GM21737 (cell line): ENCODE measurements at regions not wholly inside any gene's neighbourhood (a gene's known extent, or its start where the extent isn't known, plus 50 kb on each side); places are given as distances from the start of the nearest gene placed in this dataset.
"Not testable (repeated sequence)": the region's sequence is repeated elsewhere in the genome, so short reads cannot be mapped to it uniquely, and the experiment has no call there.

Experiments used
- ATAC-seq: cut with Tn5 transposase; IDR thresholded peaks from one replicate; pipeline ENCODE4 v1.9.1; 2021; ENCODE audit warnings: mild to moderate bottlenecking, moderate library complexity; ENCODE audit not compliant: unreplicated experiment

GRCh38 chr1:245062741-245063305 is 92.0 kb upstream of the KIF26B start:
- ATAC-seq: no peak

- not testable (repeated sequence) for ATAC-seq
These were observed 93.0 kb upstream of the KIF26B start for GRCh38 chr1:245061808-245062207.

GRCh38 chr1:245060684-245061374 is 94.0 kb upstream of the KIF26B start:
- no peak for ATAC-seq

DNA sequence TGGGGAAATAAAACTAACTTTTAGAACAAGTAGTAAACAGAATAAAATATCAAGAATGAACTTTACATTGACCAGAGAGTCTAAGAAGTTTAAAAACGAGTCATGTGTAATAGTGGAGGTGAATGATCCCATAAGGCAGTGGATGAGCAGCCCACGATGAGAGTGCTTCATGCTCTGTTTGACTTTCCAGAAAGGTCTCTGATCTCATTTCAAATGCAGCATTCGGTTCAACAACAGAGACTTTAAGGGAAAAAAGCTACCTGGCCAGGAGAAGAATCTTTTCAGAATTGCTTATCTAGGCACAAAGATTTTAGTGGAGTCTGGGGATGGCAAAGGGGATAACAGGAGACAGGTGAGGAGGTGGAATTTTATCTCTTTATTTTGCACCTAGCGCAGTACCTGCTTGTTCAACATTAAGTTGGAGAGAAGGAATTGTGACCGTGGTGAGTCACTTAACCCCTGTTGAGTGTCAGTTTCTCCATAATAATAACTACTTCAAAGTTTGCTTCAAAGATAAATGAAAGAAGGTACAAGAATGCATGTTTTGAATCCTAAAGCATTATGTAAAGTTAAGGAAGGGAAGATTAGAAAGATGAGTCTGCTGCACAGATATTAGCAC is 94.9 kb upstream of the KIF26B start:
- ATAC-seq: no peak

DNA sequence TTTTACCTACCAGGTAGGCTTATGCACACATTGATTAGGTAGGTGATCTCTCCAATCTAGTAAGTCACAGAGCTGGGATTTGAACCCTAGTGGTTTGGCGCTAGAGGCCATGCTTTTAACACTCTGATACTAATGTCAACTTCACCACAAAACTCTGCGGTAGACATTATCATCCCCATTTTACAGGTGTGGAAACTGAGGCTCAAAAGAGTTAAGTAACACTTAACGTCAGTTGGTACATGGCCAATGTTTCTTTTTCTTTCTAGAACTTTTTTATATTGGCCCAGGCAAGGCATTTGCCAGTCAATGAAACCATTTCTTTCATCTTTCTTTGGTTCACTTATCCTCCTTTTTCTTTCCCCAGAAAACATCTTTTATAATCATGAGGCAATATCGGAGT is 95.9 kb upstream of the KIF26B start:
- no peak for ATAC-seq

DNA sequence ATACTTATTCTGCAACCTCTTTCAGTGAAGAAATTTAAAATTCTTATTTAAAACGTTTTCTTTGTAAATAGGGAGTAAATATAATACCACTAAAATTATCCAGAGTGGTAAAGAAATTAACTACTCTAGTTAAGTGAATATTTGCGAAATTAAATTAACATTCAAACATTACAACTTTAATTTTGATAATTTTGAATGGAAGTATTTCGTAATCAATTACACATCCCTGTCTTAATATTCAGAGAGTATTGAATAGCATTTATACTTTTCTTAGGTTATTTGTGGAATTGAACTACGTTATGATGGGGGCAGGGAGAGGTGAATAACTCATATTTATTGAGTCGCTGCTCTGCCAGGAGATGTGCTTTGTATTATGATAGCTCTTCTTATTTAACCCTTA is 96.3 kb upstream of the KIF26B start:
- ATAC-seq: no peak

DNA sequence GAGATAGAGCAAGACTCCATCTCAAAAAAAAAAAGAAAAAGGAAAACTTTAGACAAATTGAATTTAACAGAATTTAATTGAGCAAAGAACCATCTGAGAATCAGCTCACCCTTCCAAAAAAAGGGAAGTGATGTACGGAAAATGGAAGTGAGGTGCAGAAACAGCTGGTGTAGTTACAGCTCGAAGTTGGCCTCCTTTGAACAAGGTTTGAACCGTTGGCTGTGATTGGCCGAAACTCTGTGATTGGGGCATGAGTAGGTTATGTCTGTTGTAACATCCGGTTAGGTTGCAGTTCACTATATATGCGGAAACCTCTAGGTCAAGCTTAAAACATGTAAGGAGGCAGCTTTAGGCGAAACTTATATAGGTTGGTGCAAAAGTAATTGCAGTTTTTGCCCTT is 97.9 kb upstream of the KIF26B start:
- ATAC-seq: no peak

DNA sequence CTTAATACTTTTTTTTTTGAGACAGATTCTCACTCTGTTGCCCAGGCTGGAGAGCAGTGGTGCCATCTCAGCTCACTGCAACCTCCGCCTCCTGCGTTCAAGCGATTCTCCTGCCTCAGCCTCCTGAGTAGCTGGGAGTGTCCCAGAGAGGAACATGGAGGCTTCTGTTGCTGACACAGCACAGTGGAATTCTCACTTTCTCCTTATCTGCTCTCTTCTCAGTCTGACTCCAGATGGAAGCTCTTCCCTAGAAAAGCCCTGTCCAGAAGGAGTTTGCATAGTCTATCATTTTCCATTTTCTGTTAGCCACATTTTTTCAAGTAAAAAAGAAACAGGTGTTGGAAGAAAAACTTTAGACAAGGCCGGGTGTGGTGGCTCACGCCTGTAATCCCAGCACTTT is 98.5 kb upstream of the KIF26B start:
- ATAC-seq: not testable (repeated sequence)

DNA sequence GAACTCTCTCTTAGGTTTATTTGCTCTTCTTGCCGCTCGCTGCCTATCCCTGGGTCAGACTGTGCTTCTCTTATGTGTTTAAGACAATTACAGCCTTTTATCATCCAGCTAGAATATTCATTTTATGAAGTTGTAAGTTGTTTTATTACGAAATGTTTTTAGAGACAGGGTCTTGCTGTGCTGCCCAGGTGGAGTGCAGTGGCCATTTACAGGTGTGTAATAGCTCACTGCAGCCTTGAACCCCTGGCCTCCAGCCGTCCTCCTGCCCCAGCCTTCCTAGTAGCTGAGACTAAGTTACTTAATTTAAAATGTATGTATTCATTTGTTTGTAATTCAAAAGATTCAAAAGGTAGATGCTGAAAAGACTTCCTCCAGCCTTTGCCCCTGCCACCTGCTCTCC is 99.0 kb upstream of the KIF26B start:
- no peak for ATAC-seq

DNA sequence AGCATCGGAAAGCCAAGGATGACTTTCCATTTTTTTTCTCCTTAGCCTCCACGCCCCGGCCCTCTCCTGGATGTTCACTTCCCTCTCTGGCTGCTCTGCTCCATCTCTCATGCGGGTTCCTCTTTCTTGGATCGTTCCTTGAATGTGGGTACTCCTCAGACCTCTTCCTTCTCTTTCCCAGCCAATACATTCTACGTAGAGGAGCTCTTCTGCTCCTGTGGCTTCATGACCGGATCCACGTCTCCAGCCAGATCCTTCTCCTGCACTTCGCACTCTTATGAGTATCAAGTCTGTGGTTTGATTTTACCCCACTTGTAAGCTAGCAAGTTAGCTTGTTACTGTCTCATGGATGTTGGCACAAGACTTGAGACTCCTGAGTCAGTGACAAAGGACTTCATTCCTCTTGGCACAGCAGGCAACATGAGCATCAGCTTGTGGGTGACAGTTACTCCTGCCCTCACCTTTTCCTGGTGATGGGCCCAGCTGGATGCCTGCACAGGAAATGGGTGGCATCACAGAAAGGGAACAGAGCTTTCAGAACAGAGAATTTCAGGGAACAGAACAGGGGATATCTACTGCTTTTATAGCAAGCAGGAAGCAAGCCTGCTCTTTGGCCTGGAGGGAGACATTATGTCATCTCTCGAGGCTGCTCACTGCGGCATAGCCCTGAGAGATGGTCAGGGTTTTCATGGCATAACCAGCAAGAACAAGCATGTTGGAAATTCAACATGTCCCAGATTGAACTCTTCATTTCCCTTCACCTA is 100.1 kb upstream of the KIF26B start:
- ATAC-seq: no peak

GRCh38 chr1:245054105-245054504 is 100.7 kb upstream of the KIF26B start:
- ATAC-seq: no peak

DNA sequence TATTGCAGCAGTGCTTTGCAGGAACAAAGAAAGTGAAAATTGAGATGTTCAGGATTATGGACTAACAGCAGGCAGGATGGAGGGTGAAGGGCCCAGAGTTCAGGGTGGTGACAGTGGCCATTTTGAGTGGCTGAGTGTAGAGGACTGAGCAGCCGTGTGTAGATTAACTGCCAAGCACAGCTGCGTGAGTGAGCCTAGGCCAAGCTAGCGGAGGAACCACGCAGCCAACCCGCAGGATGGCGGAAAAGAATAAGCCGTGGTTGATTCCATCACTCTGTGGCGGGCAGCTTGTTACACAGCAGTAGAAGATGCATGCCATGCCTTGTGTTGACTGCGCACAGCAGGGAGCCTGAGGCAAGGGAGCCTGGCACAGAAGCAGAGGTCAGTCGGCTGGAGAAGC is 102.5 kb upstream of the KIF26B start:
- no peak for ATAC-seq

DNA sequence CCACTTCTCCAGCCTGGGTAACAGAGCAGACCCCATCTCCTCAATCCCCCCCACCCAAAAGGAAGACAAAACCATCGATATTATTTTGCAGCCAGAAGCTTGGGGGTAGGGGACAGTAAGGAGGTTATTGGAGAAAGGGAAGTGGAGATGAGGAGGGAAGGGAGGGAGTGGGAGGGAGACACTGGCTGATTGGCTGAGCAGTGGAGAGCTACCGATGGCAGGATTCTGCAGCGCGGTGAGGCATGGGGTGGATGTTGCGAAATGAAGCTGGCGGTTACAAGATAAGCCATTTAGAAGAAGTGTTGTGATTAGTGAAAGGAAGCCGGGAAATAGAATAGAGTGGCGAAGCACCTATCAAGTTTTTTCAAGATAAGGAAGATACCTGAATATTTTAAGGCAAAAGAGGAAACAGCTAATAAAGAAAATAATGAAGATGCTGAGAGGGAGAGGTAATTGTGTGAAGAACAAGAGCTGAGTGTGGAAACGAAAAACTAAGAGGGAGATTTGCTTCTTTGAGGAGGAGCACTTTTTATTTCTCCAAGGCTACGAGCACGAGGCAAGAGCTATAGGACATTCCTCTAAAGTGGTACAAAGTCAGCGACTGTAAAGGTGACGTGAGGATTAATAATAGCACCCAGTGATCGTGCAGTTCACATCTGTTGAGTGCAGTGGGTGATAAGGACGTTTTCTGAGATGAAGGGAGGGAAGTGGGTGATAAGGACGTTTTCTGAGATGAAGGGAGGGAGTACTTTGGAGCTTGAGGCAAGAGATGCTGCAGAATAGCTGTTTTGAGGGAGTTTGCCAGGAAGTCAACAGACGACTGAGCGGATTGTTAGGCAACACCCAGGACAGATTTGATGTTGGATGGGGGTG is 103.2 kb upstream of the KIF26B start:
- ATAC-seq: no peak

DNA sequence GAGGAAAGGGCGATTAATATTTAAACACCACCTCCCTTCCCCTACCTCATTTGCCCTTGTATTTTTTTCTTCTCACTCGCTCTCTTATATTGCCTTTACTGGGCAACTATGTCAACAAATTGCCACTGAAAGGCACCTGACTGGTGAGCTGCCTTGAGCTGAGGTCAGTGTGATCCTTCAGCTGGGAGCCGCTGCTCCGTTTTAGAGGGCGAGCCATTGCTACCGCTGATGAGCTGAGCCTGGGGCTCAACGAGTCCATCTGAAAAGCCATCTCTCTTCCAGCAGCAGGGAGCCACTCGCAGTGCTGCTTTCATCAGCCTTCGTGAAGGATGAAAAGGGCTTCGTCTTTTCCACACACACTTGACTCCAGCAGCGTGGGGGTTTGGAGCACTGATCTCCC is 108.0 kb upstream of the KIF26B start:
- ATAC-seq: no peak

DNA sequence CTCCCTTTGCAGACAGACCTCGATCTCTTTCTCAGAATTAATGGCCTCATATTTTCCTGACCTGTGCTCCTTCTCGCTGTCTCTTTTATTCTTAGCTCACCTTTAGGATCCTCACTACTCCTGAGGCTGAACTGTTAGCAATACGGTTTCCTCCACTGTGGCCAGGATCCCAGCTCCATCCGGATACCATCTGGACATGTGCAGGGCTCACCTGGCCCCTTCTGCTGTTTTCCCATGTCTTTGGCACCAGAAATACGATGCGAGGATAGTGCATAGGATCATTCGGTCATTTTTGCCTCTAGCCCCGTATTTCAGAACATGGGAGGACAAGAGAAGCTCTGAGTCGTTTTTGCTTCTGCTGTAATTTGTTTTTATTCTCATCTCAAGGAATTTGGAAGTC is 108.5 kb upstream of the KIF26B start:
- no peak for ATAC-seq

DNA sequence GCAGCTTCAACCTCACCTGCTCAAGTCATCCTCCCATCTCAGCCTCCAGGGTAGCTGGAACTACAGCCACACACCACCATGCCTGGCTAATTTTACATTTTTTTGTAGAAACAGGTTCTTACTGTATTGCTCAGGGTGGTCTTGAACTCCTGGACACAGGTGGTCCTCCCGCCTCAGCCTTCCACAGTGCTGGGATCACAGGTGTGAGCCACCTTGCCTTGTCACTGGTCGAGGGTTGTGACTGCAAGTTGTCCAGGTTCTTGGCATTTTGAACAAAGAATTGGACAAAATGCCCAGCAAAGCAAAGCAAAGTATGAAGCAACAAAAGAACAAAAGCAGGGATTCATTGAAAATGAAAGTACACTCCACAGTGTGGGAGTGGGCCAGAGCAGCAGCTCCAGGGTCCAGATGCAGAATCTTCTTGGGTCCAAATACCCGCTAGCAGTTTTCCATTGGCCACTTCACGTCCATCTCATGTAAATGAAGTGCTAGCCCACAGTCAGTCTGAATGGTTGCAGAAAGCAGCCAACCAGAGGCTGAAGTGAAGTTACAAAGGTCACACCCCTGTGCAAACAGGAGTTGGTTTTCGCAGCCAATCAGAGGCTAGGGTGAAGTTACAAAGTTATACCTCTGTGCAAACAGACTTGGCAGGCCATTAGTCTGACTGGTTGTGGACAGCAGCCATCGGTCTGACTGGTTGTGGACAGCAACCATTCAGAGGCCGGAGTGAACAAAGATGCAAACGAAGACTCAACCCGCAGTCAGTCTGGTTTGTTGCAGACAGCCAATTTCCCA is 109.5 kb upstream of the KIF26B start:
- no peak for ATAC-seq

GRCh38 chr1:245043611-245043940 is 111.2 kb upstream of the KIF26B start:
- no peak for ATAC-seq

DNA sequence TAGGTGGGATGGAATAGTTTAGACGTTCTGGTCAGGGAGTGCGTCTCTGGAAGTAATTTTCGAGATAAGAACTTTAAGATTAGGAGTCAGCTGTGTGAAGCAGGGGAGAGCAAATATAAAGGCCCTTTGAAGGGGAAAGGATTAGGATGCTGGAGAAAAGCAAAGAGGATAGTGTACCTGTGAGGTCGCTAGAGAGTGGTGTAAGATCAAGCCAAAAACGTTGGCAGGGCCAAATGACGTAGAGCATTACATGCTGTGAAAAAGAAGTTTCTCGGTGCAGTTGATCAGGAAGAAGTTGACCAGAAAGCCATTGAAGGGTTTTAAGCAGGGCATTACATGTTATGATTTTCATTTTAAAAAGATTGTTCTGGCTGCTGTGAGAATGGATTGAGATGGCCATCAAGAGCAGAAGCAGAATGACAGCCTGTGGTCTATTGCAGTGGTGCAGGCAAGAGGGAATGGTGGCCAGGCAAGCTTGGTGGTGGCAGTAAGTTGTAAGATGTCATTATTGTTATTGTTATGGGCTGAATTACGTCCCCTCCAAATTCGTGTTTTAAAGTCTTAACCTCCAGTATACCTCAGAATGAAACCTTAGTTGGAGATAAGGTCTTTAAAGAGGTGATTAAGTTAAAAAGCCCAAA is 113.6 kb upstream of the KIF26B start:
- ATAC-seq: no peak

- no peak for ATAC-seq
These were observed 115.6 kb upstream of the KIF26B start for GRCh38 chr1:245039196-245039595.

GRCh38 chr1:245036102-245036501 is 118.7 kb upstream of the KIF26B start:
- no peak for ATAC-seq
